ENCODE measurements at regions not wholly inside any gene's neighbourhood (a gene's known extent, or its start where the extent isn't known, plus 50 kb on each side); places are given as distances from the start of the nearest gene placed in this dataset.

- TF ChIP-seq NFRKB (IDR thresholded peaks at IDR 0.05; ENCODE audit: low read depth) (no peak), ZNF830 (CRISPR knock-in tag; IDR thresholded peaks at IDR 0.05) (no peak)
Measured at GRCh38 chrX:144295921-144296320, 412.1 kb downstream of the UBE2NL start (continued).

- ChIA-PET POLR2A (no interaction called here), CTCF (ENCODE audit: low intra/inter-chr PET ratio) (no interaction called here)
- 3% methylated on average over 2 of the region's 2 CpGs for WGBS (ENCODE audit: insufficient coverage, low coverage, missing lambda C conversion rate)
- in situ Hi-C loops (cut with MboI) = no loop called here
- Histone ChIP-seq H3K27ac (ENCODE audit: extremely low read depth, low read depth, low read length) (no peak overlapping the region), H3K4me3 (no peak overlapping the region), H3K9me1 (ENCODE audit: control insufficient read depth, insufficient read depth, low read length) (no peaks in the 10 kb centered on the region), H3K4me2 (ENCODE audit: insufficient read depth, low read length) (no peak overlapping the region), H3K27me3 (ENCODE audit: control insufficient read depth in 2 of 2, insufficient read depth in 2 of 2, low read length in 2 of 2) (no peaks in the 10 kb centered on the region), H3K4me1 (replicated peaks in 1 of 2; ENCODE audit: control insufficient read depth in 2 of 2, insufficient read depth in 2 of 2, low read length in 2 of 2) (no peaks in the 10 kb centered on the region), H3K9ac (ENCODE audit: insufficient read depth in 1 of 2, low read depth in 2 of 2, low read length in 2 of 2) (no peak overlapping the region), H2AFZ (ENCODE audit: low read depth, low read length) (no peak overlapping the region), H3K36me3 (ENCODE audit: control insufficient read depth, insufficient read depth, low read length) (no peaks in the 10 kb centered on the region), H4K20me1 (replicated peaks; ENCODE audit: control insufficient read depth, insufficient read depth, low read length) (no peaks in the 10 kb centered on the region), H3K9me3 (replicated peaks; ENCODE audit: control insufficient read depth, insufficient read depth, low read depth, low read length) (no peaks in the 10 kb centered on the region), H3K79me2 (ENCODE audit: control insufficient read depth, insufficient read depth, low read length) (no peaks in the 10 kb centered on the region)
- FAIRE-seq (no peak), DNase-seq (ENCODE audit: extremely low read depth in 1 of 4, low spot score in 3 of 4) (no peak), ATAC-seq (no peak)
- TF ChIP-seq GATAD2B (IDR thresholded peaks at IDR 0.05; ENCODE audit: borderline replicate concordance) (no peak), PHTF2 (CRISPR knock-in tag; IDR thresholded peaks at IDR 0.05) (no peak), RAD21 (CRISPR knock-in tag; conservative IDR thresholded peaks at IDR 0.05 in 1 of 2, IDR thresholded peaks at IDR 0.05 in 1 of 2) (no peak), WHSC1 (IDR thresholded peaks at IDR 0.05; ENCODE audit: low read length) (no peak), POLR2B (IDR thresholded peaks at IDR 0.05; ENCODE audit: low read depth, partially characterized antibody) (no peak), ZNF384 (IDR thresholded peaks at IDR 0.05; ENCODE audit: low read depth, low read length) (no peak), XRCC4 (IDR thresholded peaks at IDR 0.05; ENCODE audit: extremely low read depth, insufficient read depth, insufficient read length) (no peak)
- BruUV-seq (replicated peaks) = no TSS peak
- intact Hi-C loops (cut with micrococcal nuclease) = no loop called here
Measured at GRCh38 chrX:144297221-144297620, 413.4 kb downstream of the UBE2NL start.
